Gastrocnemius medialis (tissue), 4 donors: ENCODE measurements at regions not wholly inside any gene's neighbourhood (a gene's known extent, or its start where the extent isn't known, plus 50 kb on each side); places are given as distances from the start of the nearest gene placed in this dataset.

ENCODE experiments used
- POLR2A ChIP-seq, 2 donors: fragments of 450-650 bp; IDR thresholded peaks; one replicate each; pipeline ENCODE4 v1.6.1; 2017; ENCODE audit warnings: antibody characterized with exemption in 2 of 2, mild to moderate bottlenecking in 2 of 2, moderate library complexity in 2 of 2
- TF ChIP-seq, protein P1 (sequence below), 5 experiments: fragments of 450-650 bp in 3 of 5; fragments of 200-600 bp in 2 of 5; sonication (generic) in 2 of 5; IDR thresholded peaks in 4 of 5; conservative IDR thresholded peaks in 1 of 5; 1 replicate in 4 of 5; 2 replicates in 1 of 5; pipeline ENCODE4 v1.5.1; 2016 to 2019; ENCODE audit warnings: antibody characterized with exemption in 5 of 5, mild to moderate bottlenecking in 3 of 5, moderate library complexity in 3 of 5

DNA sequence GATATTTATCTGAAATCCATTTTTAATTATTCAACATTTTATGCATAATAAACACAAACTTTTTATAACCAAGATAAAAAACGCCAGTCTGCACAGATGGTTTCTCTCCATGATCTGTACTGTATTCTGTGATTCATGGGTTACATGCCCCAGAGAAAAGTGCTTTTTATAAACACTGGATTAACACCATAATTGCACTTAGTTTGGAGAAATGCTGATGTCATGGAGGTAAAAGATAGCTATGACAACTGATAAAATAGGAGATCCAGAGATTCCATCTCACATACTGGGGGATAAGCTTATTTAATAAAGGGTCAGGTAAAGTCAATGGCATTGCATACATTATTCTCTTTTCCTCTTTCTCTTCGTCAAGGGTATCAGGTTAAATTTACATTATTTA is 1460.4 kb upstream of the ALCAM start:
- TF ChIP-seq POLR2A (IDR thresholded peaks at IDR 0.05) = no peak
- TF ChIP-seq, protein P1, sequence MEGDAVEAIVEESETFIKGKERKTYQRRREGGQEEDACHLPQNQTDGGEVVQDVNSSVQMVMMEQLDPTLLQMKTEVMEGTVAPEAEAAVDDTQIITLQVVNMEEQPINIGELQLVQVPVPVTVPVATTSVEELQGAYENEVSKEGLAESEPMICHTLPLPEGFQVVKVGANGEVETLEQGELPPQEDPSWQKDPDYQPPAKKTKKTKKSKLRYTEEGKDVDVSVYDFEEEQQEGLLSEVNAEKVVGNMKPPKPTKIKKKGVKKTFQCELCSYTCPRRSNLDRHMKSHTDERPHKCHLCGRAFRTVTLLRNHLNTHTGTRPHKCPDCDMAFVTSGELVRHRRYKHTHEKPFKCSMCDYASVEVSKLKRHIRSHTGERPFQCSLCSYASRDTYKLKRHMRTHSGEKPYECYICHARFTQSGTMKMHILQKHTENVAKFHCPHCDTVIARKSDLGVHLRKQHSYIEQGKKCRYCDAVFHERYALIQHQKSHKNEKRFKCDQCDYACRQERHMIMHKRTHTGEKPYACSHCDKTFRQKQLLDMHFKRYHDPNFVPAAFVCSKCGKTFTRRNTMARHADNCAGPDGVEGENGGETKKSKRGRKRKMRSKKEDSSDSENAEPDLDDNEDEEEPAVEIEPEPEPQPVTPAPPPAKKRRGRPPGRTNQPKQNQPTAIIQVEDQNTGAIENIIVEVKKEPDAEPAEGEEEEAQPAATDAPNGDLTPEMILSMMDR (IDR thresholded peaks at IDR 0.05 in 4 of 5, conservative IDR thresholded peaks at IDR 0.05 in 1 of 5) = no peak
